Endothelial cell of umbilical vein (primary cell): ENCODE measurements at regions not wholly inside any gene's neighbourhood (a gene's known extent, or its start where the extent isn't known, plus 50 kb on each side); places are given as distances from the start of the nearest gene placed in this dataset.

Experiments
- BruUV-seq: library from RNA; stranded (reverse); fragments of 400-500 nt; replicated peaks from 2 replicates; lab custom pipeline; 2021; lab: Mats Ljungman, UMichigan
- CTCF ChIA-PET: fragments of 300-600, 350-600 bp; sonication (Branson Sonifier 250); formaldehyde crosslinking; loops from one replicate; lab custom pipeline; 2021; ENCODE audit warnings: antibody characterized with exemption, inconsistent platforms; lab: Charles Lee
- POLR2A ChIA-PET: fragments of 300-600, 350-600 bp; sonication (Branson Sonifier 250); formaldehyde crosslinking; loops from one replicate; lab custom pipeline; 2021; ENCODE audit warnings: antibody characterized with exemption, inconsistent platforms; lab: Charles Lee
- DNase-seq: peaks from one replicate; pipeline ENCODE4 v3.0.0-alpha.2; 2011; ENCODE audit warnings: low read depth, low spot score
- FAIRE-seq: peaks from 2 replicates; lab custom pipeline; 2011; peaks lifted over from hg19 to GRCh38; lab: Jason Lieb, UNC
- H2AFZ ChIP-seq: 2 replicates; pipeline ENCODE4 v1.6.0; 2012; ENCODE audit warnings: low read depth, low read length, control low read depth, inconsistent platforms
- H3K27ac ChIP-seq: 2 replicates; pipeline ENCODE4 v1.5.1; 2011; ENCODE audit warnings: low read depth, mild to moderate bottlenecking, control low read depth, low read length, moderate library complexity; ENCODE audit not compliant: insufficient read depth
- H3K27me3 ChIP-seq, 2 experiments: 2 replicates each; pipeline versions ENCODE4 v1.6.0 to v1.6.1; 2011; ENCODE audit warnings: low read length in 2 of 2, mixed read lengths in 1 of 2; ENCODE audit not compliant: control insufficient read depth in 2 of 2, insufficient read depth in 2 of 2
- H3K36me3 ChIP-seq, 2 experiments: 2 replicates in 1 of 2; 3 replicates in 1 of 2; pipeline ENCODE4 v1.5.1; 2011; ENCODE audit warnings: low read length in 2 of 2, mild to moderate bottlenecking in 1 of 2, moderate library complexity in 1 of 2; ENCODE audit not compliant: control insufficient read depth in 2 of 2, insufficient read depth in 2 of 2; ENCODE audit errors: extremely low read depth in 1 of 2
- H3K4me1 ChIP-seq: 3 replicates; pipeline ENCODE4 v1.5.1; 2011; ENCODE audit warnings: mild to moderate bottlenecking, low read length; ENCODE audit not compliant: control insufficient read depth, insufficient read depth; ENCODE audit errors: extremely low read depth
- H3K4me2 ChIP-seq: 2 replicates; pipeline ENCODE4 v1.6.1; 2011; ENCODE audit warnings: low read length, control low read depth, mixed read lengths; ENCODE audit not compliant: insufficient read depth
- H3K4me3 ChIP-seq, 3 experiments: fragments of 200-600 bp in 1 of 3; sonication (generic), shearing (Covaris generic) in 1 of 3; replicated peaks in 1 of 3; 2 replicates each; pipeline ENCODE4 v1.5.1; 2011 to 2016; ENCODE audit warnings: control low read depth in 3 of 3, low read length in 3 of 3, mild to moderate bottlenecking in 2 of 3, inconsistent platforms in 1 of 3, low read depth in 1 of 3, moderate library complexity in 1 of 3; ENCODE audit not compliant: insufficient read depth in 1 of 3
- H3K79me2 ChIP-seq: 2 replicates; pipeline ENCODE4 v1.6.0; 2012; ENCODE audit warnings: low read length, inconsistent platforms; ENCODE audit not compliant: control insufficient read depth, insufficient read depth
- H3K9ac ChIP-seq: replicated peaks from 2 replicates; pipeline ENCODE3; 2011; ENCODE audit warnings: low read length, control low read depth; ENCODE audit not compliant: insufficient read depth; ENCODE audit errors: extremely low read depth
- H3K9me1 ChIP-seq: replicated peaks from 3 replicates; pipeline ENCODE4 v1.6.0; 2011; ENCODE audit warnings: mild to moderate bottlenecking, low read length; ENCODE audit not compliant: control insufficient read depth, insufficient read depth; ENCODE audit errors: extremely low read depth
- H3K9me3 ChIP-seq: replicated peaks from 2 replicates; pipeline ENCODE4 v1.5.1; 2012; ENCODE audit warnings: low read length, inconsistent platforms; ENCODE audit not compliant: control insufficient read depth, insufficient read depth
- H4K20me1 ChIP-seq: replicated peaks from 2 replicates; pipeline ENCODE3; 2011; ENCODE audit warnings: mild to moderate bottlenecking, low read length; ENCODE audit not compliant: control insufficient read depth, insufficient read depth; ENCODE audit errors: extremely low read depth
- EZH2 ChIP-seq: IDR thresholded peaks from 2 replicates; pipeline ENCODE4 v1.6.1; 2012; ENCODE audit warnings: borderline replicate concordance, low read depth, mild to moderate bottlenecking, moderate library complexity, low read length, inconsistent platforms; ENCODE audit not compliant: severe bottlenecking
- FOS ChIP-seq: IDR thresholded peaks from 2 replicates; pipeline ENCODE4 v1.6.1; 2011; ENCODE audit warnings: mild to moderate bottlenecking, low read length, moderate library complexity, borderline replicate concordance; ENCODE audit not compliant: insufficient read depth
- GATA2 ChIP-seq: IDR thresholded peaks from 2 replicates; pipeline ENCODE4 v1.7.0; 2011; ENCODE audit warnings: low read depth, mild to moderate bottlenecking, moderate library complexity, mixed read lengths, low read length; ENCODE audit not compliant: insufficient read length, insufficient read depth
- JUN ChIP-seq: IDR thresholded peaks from 2 replicates; pipeline ENCODE4 v1.6.1; 2011; ENCODE audit warnings: borderline replicate concordance, low read depth; ENCODE audit not compliant: insufficient read length, insufficient read depth
- MYC ChIP-seq: IDR thresholded peaks from one replicate; pipeline ENCODE4 v1.6.1; 2011; ENCODE audit warnings: mild to moderate bottlenecking, low read depth, low read length
- POLR2A ChIP-seq: IDR thresholded peaks from 2 replicates; pipeline ENCODE4 v1.6.1; 2012; ENCODE audit warnings: low read depth, mild to moderate bottlenecking, control low read depth, low read length
- POLR2AphosphoS5 ChIP-seq: IDR thresholded peaks from 2 replicates; pipeline ENCODE4 v1.6.1; 2012; ENCODE audit warnings: low read depth, mild to moderate bottlenecking, control low read depth, low read length, moderate library complexity; ENCODE audit not compliant: insufficient read depth
- dilution Hi-C: fragments of 300-500 bp; cut with MboI; formaldehyde crosslinking; loops from one replicate; pipeline ENCODE4 v1.15.0; 2019; ENCODE audit warnings: low sequenced_read_pairs; ENCODE audit not compliant: extremely low pct_ligation_motif_present
- intact Hi-C: fragments of 100-400 bp; cut with micrococcal nuclease; formaldehyde crosslinking; loops from one replicate; pipeline ENCODE4 v1.10.0; 2022
- TF ChIP-seq, protein P1 (sequence below), 2 donors: IDR thresholded peaks; 1 replicate in 1 of 2; 2 replicates in 1 of 2; pipeline ENCODE4 v1.5.1; 2011; ENCODE audit warnings: low read length in 2 of 2, mild to moderate bottlenecking in 2 of 2, moderate library complexity in 2 of 2, control low read depth in 1 of 2, inconsistent platforms in 1 of 2, low read depth in 1 of 2; ENCODE audit not compliant: insufficient read depth in 1 of 2; ENCODE audit errors: extremely low read depth in 1 of 2
- TF ChIP-seq, protein P2 (sequence below): IDR thresholded peaks from 2 replicates; pipeline ENCODE4 v1.6.1; 2011; ENCODE audit not compliant: insufficient read depth, insufficient read length

- Histone ChIP-seq H3K9ac (no peak overlapping the region), H3K79me2 (no peaks in the 10 kb centered on the region), H3K9me1 (no peaks in the 10 kb centered on the region), H3K9me3 (no peaks in the 10 kb centered on the region), H3K27me3 (no peaks in the 10 kb centered on the region), H4K20me1 (no peaks in the 10 kb centered on the region), H3K4me3 (no peak overlapping the region), H2AFZ (no peak overlapping the region), H3K27ac (no peak overlapping the region), H3K36me3 (no peaks in the 10 kb centered on the region), H3K4me1 (no peaks in the 10 kb centered on the region), H3K4me2 (no peak overlapping the region)
- no peak for TF ChIP-seq JUN
- no peak for TF ChIP-seq EZH2
- TF ChIP-seq MYC: no peak
- no peak for TF ChIP-seq GATA2
- no peak for TF ChIP-seq POLR2A
- TF ChIP-seq FOS: no peak
- TF ChIP-seq, protein P1, sequence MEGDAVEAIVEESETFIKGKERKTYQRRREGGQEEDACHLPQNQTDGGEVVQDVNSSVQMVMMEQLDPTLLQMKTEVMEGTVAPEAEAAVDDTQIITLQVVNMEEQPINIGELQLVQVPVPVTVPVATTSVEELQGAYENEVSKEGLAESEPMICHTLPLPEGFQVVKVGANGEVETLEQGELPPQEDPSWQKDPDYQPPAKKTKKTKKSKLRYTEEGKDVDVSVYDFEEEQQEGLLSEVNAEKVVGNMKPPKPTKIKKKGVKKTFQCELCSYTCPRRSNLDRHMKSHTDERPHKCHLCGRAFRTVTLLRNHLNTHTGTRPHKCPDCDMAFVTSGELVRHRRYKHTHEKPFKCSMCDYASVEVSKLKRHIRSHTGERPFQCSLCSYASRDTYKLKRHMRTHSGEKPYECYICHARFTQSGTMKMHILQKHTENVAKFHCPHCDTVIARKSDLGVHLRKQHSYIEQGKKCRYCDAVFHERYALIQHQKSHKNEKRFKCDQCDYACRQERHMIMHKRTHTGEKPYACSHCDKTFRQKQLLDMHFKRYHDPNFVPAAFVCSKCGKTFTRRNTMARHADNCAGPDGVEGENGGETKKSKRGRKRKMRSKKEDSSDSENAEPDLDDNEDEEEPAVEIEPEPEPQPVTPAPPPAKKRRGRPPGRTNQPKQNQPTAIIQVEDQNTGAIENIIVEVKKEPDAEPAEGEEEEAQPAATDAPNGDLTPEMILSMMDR (IDR thresholded peaks at IDR 0.05; ENCODE audit: extremely low read depth in 1 of 2, insufficient read depth in 1 of 2, low read depth in 1 of 2, low read length in 2 of 2): no peak
- no peak for TF ChIP-seq POLR2AphosphoS5
- TF ChIP-seq, protein P2, sequence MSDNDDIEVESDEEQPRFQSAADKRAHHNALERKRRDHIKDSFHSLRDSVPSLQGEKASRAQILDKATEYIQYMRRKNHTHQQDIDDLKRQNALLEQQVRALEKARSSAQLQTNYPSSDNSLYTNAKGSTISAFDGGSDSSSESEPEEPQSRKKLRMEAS: no peak
- DNase-seq (no peak), FAIRE-seq (no peak)
- intact Hi-C loops (no loop called here), dilution Hi-C loops (no loop called here)
- POLR2A ChIA-PET: no interaction called here
- BruUV-seq: no TSS peak
- CTCF ChIA-PET: no interaction called here
These were observed 252.3 kb downstream of the CXCL12 start for GRCh38 chr10:44132361-44133289.
